ENCODE measurements at regions not wholly inside any gene's neighbourhood (a gene's known extent, or its start where the extent isn't known, plus 50 kb on each side); places are given as distances from the start of the nearest gene placed in this dataset.

GRCh38 chr1:223474804-223475203 lies 81.6 kb downstream of the CCDC185 start:
- Histone ChIP-seq H2AK5ac (ENCODE audit: low read depth, low read length) (no peak overlapping the region), H3K4me3 (ENCODE audit: insufficient read depth, low read depth, low read length) (no peak overlapping the region), H2AFZ (replicated peaks; ENCODE audit: low read length, poor library complexity) (no peak overlapping the region), H2AK9ac (replicated peaks; ENCODE audit: low read depth, low read length, poor library complexity) (no peak overlapping the region), H3K9me1 (ENCODE audit: insufficient read depth, low read length) (no peaks in the 10 kb centered on the region), H3K27me3 (ENCODE audit: control insufficient read depth, insufficient read depth, low read length) (peaks cover 28% of the 10 kb centered on the region), H3K9me3 (ENCODE audit: control insufficient read depth, insufficient read depth, low read length) (no peaks in the 10 kb centered on the region), H3K9ac (ENCODE audit: low read depth, low read length) (no peak overlapping the region), H3K27ac (ENCODE audit: insufficient read depth, low read length) (no peak overlapping the region), H4K8ac (ENCODE audit: low read depth in 2 of 2, low read length in 2 of 2) (no peak overlapping the region), H2BK5ac (ENCODE audit: low read depth, low read length, poor library complexity, severe bottlenecking) (no peak overlapping the region), H3K14ac (replicated peaks; ENCODE audit: low read depth, low read length) (no peak overlapping the region), H3K23ac (ENCODE audit: low read depth, low read length) (no peak overlapping the region), H4K5ac (ENCODE audit: low read depth, low read length) (no peak overlapping the region), H2BK120ac (ENCODE audit: low read depth, low read length) (no peak overlapping the region), H2BK20ac (ENCODE audit: low read depth, low read length) (no peak overlapping the region), H2BK15ac (ENCODE audit: low read depth, low read length) (no peak overlapping the region), H3K4me1 (ENCODE audit: control insufficient read depth, insufficient read depth, low read length) (no peaks in the 10 kb centered on the region), H3K56ac (ENCODE audit: extremely low read depth, insufficient read depth, low read length) (no peak overlapping the region), H4K91ac (ENCODE audit: insufficient read depth, low read depth, low read length) (no peak overlapping the region), H3K4ac (ENCODE audit: low read depth, low read length) (no peak overlapping the region), H4K20me1 (ENCODE audit: insufficient read depth, low read length) (no peaks in the 10 kb centered on the region), H3K4me2 (ENCODE audit: low read depth, low read length) (no peak overlapping the region), H3K36me3 (ENCODE audit: control insufficient read depth, insufficient read depth, low read length) (no peaks in the 10 kb centered on the region), H3K79me1 (ENCODE audit: low read depth in 1 of 2, low read length in 2 of 2) (no peaks in the 10 kb centered on the region), H3K18ac (ENCODE audit: low read depth, low read length) (no peak overlapping the region)
- no peak for ATAC-seq (ENCODE audit: low read depth)
- 14% methylated on average over 1 of the region's 6 CpGs; no CpG with 5 or more reads in 1 of the 2 experiments for WGBS, 2 experiments (ENCODE audit: extremely low coverage in 2 of 2, insufficient read length in 1 of 2)
- BruUV-seq (replicated peaks): no TSS peak
- TF ChIP-seq RFX5 (IDR thresholded peaks at IDR 0.05; ENCODE audit: low read depth, low read length) (no peak), CEBPB (IDR thresholded peaks at IDR 0.05; ENCODE audit: low read depth, low read length) (no peak), RAD21 (IDR thresholded peaks at IDR 0.05; ENCODE audit: low read length) (no peak), FOS (IDR thresholded peaks at IDR 0.05; ENCODE audit: low read depth, low read length) (no peak), MAFK (IDR thresholded peaks at IDR 0.05; ENCODE audit: low read depth, low read length) (no peak), ELK1 (IDR thresholded peaks at IDR 0.05; ENCODE audit: borderline replicate concordance, low read depth, low read length) (no peak), CTCF (conservative IDR thresholded peaks at IDR 0.05; ENCODE audit: low read depth, low read length) (no peak), NFE2L2 (IDR thresholded peaks at IDR 0.05; ENCODE audit: low read depth, low read length) (no peak), MXI1 (IDR thresholded peaks at IDR 0.05; ENCODE audit: borderline replicate concordance, low read depth, low read length) (no peak), USF2 (IDR thresholded peaks at IDR 0.05; ENCODE audit: low read depth, low read length) (no peak), MAZ (IDR thresholded peaks at IDR 0.05; ENCODE audit: borderline replicate concordance, low read depth, low read length) (no peak), CHD1 (IDR thresholded peaks at IDR 0.05; ENCODE audit: low read depth, low read length) (no peak)
- intact Hi-C loops (cut with micrococcal nuclease): no loop called here
- CTCF ChIA-PET: no interaction called here
- dilution Hi-C loops (cut with HindIII; ENCODE audit: low sequenced_read_pairs, unreplicated experiment): no loop called here
- no peak for DNase-seq
- in situ Hi-C loops (cut with MboI; ENCODE audit: low sequenced_read_pairs): no loop called here
- POLR2A ChIA-PET (ENCODE audit: unreplicated experiment): no interaction called here

All from IMR-90 (cell line).